GM06990 (cell line): ENCODE measurements at regions not wholly inside any gene's neighbourhood (a gene's known extent, or its start where the extent isn't known, plus 50 kb on each side); places are given as distances from the start of the nearest gene placed in this dataset.

Experiments used
- DNase-seq: peaks from one replicate; pipeline ENCODE4 v3.0.0-alpha.2; 2011; ENCODE audit not compliant: insufficient read length; ENCODE audit errors: extremely low read depth
- H3K27me3 ChIP-seq: replicated peaks from 2 replicates; pipeline ENCODE4 v1.6.0; 2011; ENCODE audit warnings: low read length; ENCODE audit not compliant: control insufficient read depth, insufficient read depth
- H3K36me3 ChIP-seq: 2 replicates; pipeline ENCODE4 v1.5.1; 2011; ENCODE audit warnings: low read length; ENCODE audit not compliant: control insufficient read depth, insufficient read depth
- H3K4me3 ChIP-seq: replicated peaks from 2 replicates; pipeline ENCODE4 v1.5.1; 2011; ENCODE audit warnings: low read depth, mild to moderate bottlenecking, control low read depth, low read length
- TF ChIP-seq, protein P1 (sequence below): IDR thresholded peaks from 2 replicates; pipeline ENCODE4 v1.5.1; 2011; ENCODE audit warnings: low read length, control low read depth, mild to moderate bottlenecking, inconsistent platforms; ENCODE audit not compliant: insufficient read depth, poor library complexity, severe bottlenecking

GRCh38 chr3:118080889-118081288 lies 953.8 kb downstream of the IGSF11 start:
- TF ChIP-seq, protein P1, sequence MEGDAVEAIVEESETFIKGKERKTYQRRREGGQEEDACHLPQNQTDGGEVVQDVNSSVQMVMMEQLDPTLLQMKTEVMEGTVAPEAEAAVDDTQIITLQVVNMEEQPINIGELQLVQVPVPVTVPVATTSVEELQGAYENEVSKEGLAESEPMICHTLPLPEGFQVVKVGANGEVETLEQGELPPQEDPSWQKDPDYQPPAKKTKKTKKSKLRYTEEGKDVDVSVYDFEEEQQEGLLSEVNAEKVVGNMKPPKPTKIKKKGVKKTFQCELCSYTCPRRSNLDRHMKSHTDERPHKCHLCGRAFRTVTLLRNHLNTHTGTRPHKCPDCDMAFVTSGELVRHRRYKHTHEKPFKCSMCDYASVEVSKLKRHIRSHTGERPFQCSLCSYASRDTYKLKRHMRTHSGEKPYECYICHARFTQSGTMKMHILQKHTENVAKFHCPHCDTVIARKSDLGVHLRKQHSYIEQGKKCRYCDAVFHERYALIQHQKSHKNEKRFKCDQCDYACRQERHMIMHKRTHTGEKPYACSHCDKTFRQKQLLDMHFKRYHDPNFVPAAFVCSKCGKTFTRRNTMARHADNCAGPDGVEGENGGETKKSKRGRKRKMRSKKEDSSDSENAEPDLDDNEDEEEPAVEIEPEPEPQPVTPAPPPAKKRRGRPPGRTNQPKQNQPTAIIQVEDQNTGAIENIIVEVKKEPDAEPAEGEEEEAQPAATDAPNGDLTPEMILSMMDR, result no peak
- no peak for DNase-seq

GRCh38 chr3:118088696-118089095 lies 946.0 kb downstream of the IGSF11 start:
- TF ChIP-seq, protein P1, result no peak
- H3K27me3 ChIP-seq, result no peaks in the 10 kb centered on the region
- no peaks in the 10 kb centered on the region for H3K36me3 ChIP-seq
- H3K4me3 ChIP-seq, result no peak overlapping the region
- DNase-seq, result no peak

More at GRCh38 chr3:118080889-118081288, 953.8 kb downstream of the IGSF11 start:
- no peaks in the 10 kb centered on the region for H3K27me3 ChIP-seq
- no peaks in the 10 kb centered on the region for H3K36me3 ChIP-seq
- no peak overlapping the region for H3K4me3 ChIP-seq

- DNase-seq, result no peak
- H3K36me3 ChIP-seq, result no peaks in the 10 kb centered on the region
- H3K27me3 ChIP-seq, result no peaks in the 10 kb centered on the region
- TF ChIP-seq, protein P1, result no peak
- no peak overlapping the region for H3K4me3 ChIP-seq
These were observed 945.1 kb downstream of the IGSF11 start for GRCh38 chr3:118089563-118089962.

DNA sequence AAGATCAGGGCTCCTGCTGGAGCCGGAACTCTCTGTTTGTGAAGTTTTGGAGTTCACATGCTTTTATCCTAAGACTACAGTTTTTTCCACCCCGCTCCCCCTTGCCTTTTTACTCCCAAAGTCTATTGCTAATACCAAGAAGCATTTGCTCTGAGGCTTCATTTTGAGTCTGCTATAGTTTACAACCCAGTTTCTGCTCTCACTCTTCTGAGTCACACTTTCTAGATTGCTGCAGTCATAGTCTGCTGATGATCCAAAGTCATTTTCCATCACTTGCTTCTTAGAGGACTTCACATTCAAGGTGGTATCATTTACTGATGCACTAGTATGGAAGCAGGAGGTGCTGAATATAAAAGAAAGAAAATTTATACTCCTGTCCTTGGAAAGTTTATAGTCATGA lies 937.4 kb downstream of the IGSF11 start:
- no peaks in the 10 kb centered on the region for H3K27me3 ChIP-seq
- DNase-seq, result no peak
- no peak overlapping the region for H3K4me3 ChIP-seq
- H3K36me3 ChIP-seq, result no peaks in the 10 kb centered on the region
- TF ChIP-seq, protein P1, result no peak

DNA sequence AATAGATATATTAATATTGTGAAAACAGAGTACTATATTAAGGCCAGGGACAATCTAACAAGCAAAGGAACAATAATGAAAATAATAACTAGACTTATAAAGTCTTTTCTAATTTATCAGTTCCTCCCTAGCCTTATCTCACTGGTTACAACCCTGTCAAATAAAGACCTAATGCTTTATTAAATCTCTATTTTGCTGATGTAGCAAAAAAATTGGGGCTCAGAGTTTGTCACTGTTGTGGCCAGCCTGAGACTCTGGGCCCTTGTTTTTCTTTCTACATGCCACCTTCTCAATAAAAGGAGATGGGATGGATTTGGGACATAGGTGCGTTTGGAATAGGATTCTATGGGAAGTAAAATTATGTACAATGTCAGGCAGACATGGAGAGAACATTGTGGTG lies 937.0 kb downstream of the IGSF11 start:
- no peak overlapping the region for H3K4me3 ChIP-seq
- DNase-seq, result no peak
- TF ChIP-seq, protein P1, result no peak
- no peaks in the 10 kb centered on the region for H3K27me3 ChIP-seq
- H3K36me3 ChIP-seq, result no peaks in the 10 kb centered on the region

DNA sequence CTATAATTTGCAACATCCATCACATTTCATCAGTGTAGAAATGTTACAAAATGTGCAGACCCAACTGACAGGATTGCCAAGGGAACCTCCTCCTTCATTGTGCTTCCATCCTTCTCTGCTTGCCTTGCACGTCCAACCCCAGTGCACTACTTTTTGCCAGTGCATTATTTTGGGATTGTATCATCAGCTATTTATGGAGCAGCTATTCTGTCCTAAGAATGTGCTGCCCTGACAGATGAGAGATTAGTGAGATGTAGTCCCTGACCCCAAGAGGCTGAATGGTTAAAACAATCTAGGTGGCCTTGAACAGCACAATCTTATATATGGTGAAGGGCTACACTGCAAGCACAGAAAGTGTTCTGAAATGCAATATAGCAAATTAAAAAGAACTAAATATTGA lies 935.8 kb downstream of the IGSF11 start:
- DNase-seq, result no peak
- no peaks in the 10 kb centered on the region for H3K27me3 ChIP-seq
- no peaks in the 10 kb centered on the region for H3K36me3 ChIP-seq
- H3K4me3 ChIP-seq, result no peak overlapping the region
- TF ChIP-seq, protein P1, result no peak
